RKO (cell line): ENCODE measurements at regions not wholly inside any gene's neighbourhood (a gene's known extent, or its start where the extent isn't known, plus 50 kb on each side); places are given as distances from the start of the nearest gene placed in this dataset.
"Not testable (repeated sequence)": the region's sequence is repeated elsewhere in the genome, so short reads cannot be mapped to it uniquely, and the experiment has no call there.

ENCODE experiments used
- DNase-seq: peaks from one replicate; pipeline ENCODE4 v3.0.0-alpha.2; 2016; ENCODE audit warnings: low spot score

- DNase-seq: no peak
These were observed 410.2 kb upstream of the CT83 start for GRCh38 chrX:116872931-116873330.

GRCh38 chrX:116863029-116863428 is 400.3 kb upstream of the CT83 start:
- no peak for DNase-seq

- DNase-seq: no peak
These were observed 399.6 kb upstream of the CT83 start for GRCh38 chrX:116862340-116862739.

- DNase-seq: no peak
These were observed 378.5 kb upstream of the CT83 start for GRCh38 chrX:116841290-116841689.

- no peak for DNase-seq
These were observed 364.3 kb upstream of the CT83 start for GRCh38 chrX:116827063-116827462.

- no peak for DNase-seq
These were observed 362.0 kb upstream of the CT83 start for GRCh38 chrX:116824785-116825184.

GRCh38 chrX:116823677-116824076 is 360.9 kb upstream of the CT83 start:
- no peak for DNase-seq

GRCh38 chrX:116806288-116806802 is 343.6 kb upstream of the CT83 start:
- no peak for DNase-seq

GRCh38 chrX:116801943-116802342 is 339.2 kb upstream of the CT83 start:
- no peak for DNase-seq

- no peak for DNase-seq
These were observed 319.1 kb upstream of the CT83 start for GRCh38 chrX:116781926-116782325.

GRCh38 chrX:116757491-116757890 is 294.7 kb upstream of the CT83 start:
- DNase-seq: no peak

GRCh38 chrX:116756958-116757357 is 294.2 kb upstream of the CT83 start:
- no peak for DNase-seq

GRCh38 chrX:116749943-116750342 is 287.2 kb upstream of the CT83 start:
- DNase-seq: no peak

GRCh38 chrX:116732214-116732613 is 269.4 kb upstream of the CT83 start:
- no peak for DNase-seq

- no peak for DNase-seq
These were observed 264.0 kb upstream of the CT83 start for GRCh38 chrX:116726806-116727205.

- DNase-seq: no peak
These were observed 231.3 kb upstream of the CT83 start for GRCh38 chrX:116694046-116694445.

- not testable (repeated sequence) for DNase-seq
These were observed 216.8 kb upstream of the CT83 start for GRCh38 chrX:116679544-116679943.

GRCh38 chrX:116667346-116668134 is 204.8 kb upstream of the CT83 start:
- no peak for DNase-seq

GRCh38 chrX:116657071-116657470 is 194.3 kb upstream of the CT83 start:
- no peak for DNase-seq

GRCh38 chrX:116628464-116628863 is 165.7 kb upstream of the CT83 start:
- no peak for DNase-seq

- no peak for DNase-seq
These were observed 155.8 kb upstream of the CT83 start for GRCh38 chrX:116618546-116618945.

GRCh38 chrX:116607776-116608175 is 145.0 kb upstream of the CT83 start:
- no peak for DNase-seq

GRCh38 chrX:116605576-116605975 is 142.8 kb upstream of the CT83 start:
- DNase-seq: no peak

GRCh38 chrX:116596010-116596409 is 133.2 kb upstream of the CT83 start:
- no peak for DNase-seq
